GM12878 (cell line): ENCODE measurements at regions not wholly inside any gene's neighbourhood (a gene's known extent, or its start where the extent isn't known, plus 50 kb on each side); places are given as distances from the start of the nearest gene placed in this dataset.

ENCODE experiments used
- BACH1 ChIP-seq: fragments of 450-650 bp; IDR thresholded peaks from 2 replicates; pipeline ENCODE4 v1.6.1; 2017; ENCODE audit warnings: mild to moderate bottlenecking, borderline replicate concordance
- EP300 ChIP-seq, 2 experiments: fragments of 150-350 bp in 1 of 2; IDR thresholded peaks; 2 replicates each; pipeline ENCODE4 v1.6.1; 2011 to 2012; ENCODE audit warnings: low read depth in 2 of 2, low read length in 2 of 2, borderline replicate concordance in 1 of 2, improper control_type of control experiment in 1 of 2, inconsistent platforms in 1 of 2; ENCODE audit not compliant: control insufficient read depth in 1 of 2
- GABPA ChIP-seq: IDR thresholded peaks from 2 replicates; pipeline ENCODE4 v1.6.1; 2014; ENCODE audit warnings: antibody characterized with exemption, low read depth, mild to moderate bottlenecking, inconsistent platforms
- SMAD5 ChIP-seq: IDR thresholded peaks from 2 replicates; pipeline ENCODE4 v1.6.1; 2016; ENCODE audit warnings: antibody characterized with exemption, low read depth
- SMARCA5 ChIP-seq: fragments of 450-650 bp; IDR thresholded peaks from 2 replicates; pipeline ENCODE4 v1.6.1; 2017; ENCODE audit warnings: mild to moderate bottlenecking
- ZSCAN29 ChIP-seq: fragments of 450-650 bp; IDR thresholded peaks from 2 replicates; pipeline ENCODE4 v1.6.1; 2017; ENCODE audit warnings: mild to moderate bottlenecking, moderate library complexity
- TF ChIP-seq, protein P1 (sequence below): fragments of 150-350 bp; IDR thresholded peaks from 2 replicates; pipeline ENCODE4 v1.6.1; 2016; ENCODE audit warnings: low read depth, low read length
- TF ChIP-seq, protein P2 (sequence below): IDR thresholded peaks from 2 replicates; pipeline ENCODE4 v1.6.1; 2012; ENCODE audit warnings: mild to moderate bottlenecking, low read depth, low read length

DNA sequence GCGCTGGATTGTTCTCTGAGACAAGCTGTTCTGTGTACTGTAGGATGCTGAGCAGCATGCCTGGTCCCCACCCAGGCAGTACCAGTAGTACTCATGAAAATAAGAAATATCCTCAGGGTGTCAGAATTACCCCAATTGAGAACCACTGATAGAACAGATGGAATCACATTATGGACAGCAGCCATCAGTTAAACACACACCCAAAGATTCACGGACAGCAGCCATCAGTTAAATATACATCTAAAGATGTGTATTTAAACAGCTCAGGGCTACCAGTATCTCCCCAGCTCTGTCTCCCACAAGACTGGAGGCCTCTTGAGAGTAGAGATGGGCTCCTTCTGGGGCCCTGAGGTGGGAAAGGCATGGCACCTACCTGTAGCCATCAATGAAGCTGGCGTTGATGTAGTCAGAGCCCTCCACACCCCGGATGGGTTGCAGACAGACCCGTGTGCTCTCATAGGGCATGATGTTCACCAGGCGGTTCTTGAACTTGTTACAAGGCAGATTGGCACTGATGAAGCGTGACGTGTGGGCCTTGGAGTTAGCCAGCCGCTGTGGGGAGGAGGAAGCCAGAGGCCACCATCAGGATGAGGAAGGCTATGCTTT is 129.3 kb downstream of the PTPRS start (continued):
- no peak for TF ChIP-seq GABPA
- TF ChIP-seq ZSCAN29, result no peak
- no peak for TF ChIP-seq SMAD5
- TF ChIP-seq, protein P1, sequence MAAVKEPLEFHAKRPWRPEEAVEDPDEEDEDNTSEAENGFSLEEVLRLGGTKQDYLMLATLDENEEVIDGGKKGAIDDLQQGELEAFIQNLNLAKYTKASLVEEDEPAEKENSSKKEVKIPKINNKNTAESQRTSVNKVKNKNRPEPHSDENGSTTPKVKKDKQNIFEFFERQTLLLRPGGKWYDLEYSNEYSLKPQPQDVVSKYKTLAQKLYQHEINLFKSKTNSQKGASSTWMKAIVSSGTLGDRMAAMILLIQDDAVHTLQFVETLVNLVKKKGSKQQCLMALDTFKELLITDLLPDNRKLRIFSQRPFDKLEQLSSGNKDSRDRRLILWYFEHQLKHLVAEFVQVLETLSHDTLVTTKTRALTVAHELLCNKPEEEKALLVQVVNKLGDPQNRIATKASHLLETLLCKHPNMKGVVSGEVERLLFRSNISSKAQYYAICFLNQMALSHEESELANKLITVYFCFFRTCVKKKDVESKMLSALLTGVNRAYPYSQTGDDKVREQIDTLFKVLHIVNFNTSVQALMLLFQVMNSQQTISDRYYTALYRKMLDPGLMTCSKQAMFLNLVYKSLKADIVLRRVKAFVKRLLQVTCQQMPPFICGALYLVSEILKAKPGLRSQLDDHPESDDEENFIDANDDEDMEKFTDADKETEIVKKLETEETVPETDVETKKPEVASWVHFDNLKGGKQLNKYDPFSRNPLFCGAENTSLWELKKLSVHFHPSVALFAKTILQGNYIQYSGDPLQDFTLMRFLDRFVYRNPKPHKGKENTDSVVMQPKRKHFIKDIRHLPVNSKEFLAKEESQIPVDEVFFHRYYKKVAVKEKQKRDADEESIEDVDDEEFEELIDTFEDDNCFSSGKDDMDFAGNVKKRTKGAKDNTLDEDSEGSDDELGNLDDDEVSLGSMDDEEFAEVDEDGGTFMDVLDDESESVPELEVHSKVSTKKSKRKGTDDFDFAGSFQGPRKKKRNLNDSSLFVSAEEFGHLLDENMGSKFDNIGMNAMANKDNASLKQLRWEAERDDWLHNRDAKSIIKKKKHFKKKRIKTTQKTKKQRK, result no peak
- TF ChIP-seq, protein P2, sequence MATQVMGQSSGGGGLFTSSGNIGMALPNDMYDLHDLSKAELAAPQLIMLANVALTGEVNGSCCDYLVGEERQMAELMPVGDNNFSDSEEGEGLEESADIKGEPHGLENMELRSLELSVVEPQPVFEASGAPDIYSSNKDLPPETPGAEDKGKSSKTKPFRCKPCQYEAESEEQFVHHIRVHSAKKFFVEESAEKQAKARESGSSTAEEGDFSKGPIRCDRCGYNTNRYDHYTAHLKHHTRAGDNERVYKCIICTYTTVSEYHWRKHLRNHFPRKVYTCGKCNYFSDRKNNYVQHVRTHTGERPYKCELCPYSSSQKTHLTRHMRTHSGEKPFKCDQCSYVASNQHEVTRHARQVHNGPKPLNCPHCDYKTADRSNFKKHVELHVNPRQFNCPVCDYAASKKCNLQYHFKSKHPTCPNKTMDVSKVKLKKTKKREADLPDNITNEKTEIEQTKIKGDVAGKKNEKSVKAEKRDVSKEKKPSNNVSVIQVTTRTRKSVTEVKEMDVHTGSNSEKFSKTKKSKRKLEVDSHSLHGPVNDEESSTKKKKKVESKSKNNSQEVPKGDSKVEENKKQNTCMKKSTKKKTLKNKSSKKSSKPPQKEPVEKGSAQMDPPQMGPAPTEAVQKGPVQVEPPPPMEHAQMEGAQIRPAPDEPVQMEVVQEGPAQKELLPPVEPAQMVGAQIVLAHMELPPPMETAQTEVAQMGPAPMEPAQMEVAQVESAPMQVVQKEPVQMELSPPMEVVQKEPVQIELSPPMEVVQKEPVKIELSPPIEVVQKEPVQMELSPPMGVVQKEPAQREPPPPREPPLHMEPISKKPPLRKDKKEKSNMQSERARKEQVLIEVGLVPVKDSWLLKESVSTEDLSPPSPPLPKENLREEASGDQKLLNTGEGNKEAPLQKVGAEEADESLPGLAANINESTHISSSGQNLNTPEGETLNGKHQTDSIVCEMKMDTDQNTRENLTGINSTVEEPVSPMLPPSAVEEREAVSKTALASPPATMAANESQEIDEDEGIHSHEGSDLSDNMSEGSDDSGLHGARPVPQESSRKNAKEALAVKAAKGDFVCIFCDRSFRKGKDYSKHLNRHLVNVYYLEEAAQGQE, result no peak
- no peak for TF ChIP-seq BACH1
- TF ChIP-seq SMARCA5, result no peak
- no peak for TF ChIP-seq EP300 (IDR thresholded peaks at IDR 0.05; ENCODE audit: borderline replicate concordance in 1 of 2, control insufficient read depth in 1 of 2, low read depth in 2 of 2, low read length in 2 of 2)
